WI38 (cell line): ENCODE measurements at regions not wholly inside any gene's neighbourhood (a gene's known extent, or its start where the extent isn't known, plus 50 kb on each side); places are given as distances from the start of the nearest gene placed in this dataset.

Source experiments
- H3K4me3 ChIP-seq: 2 replicates; pipeline ENCODE4 v1.5.1; 2011; ENCODE audit warnings: low read depth, mild to moderate bottlenecking, control low read depth, low read length
- TF ChIP-seq, protein P1 (sequence below): IDR thresholded peaks from 2 replicates; pipeline ENCODE4 v1.5.1; 2012; ENCODE audit warnings: low read depth, mild to moderate bottlenecking, control low read depth, low read length

DNA sequence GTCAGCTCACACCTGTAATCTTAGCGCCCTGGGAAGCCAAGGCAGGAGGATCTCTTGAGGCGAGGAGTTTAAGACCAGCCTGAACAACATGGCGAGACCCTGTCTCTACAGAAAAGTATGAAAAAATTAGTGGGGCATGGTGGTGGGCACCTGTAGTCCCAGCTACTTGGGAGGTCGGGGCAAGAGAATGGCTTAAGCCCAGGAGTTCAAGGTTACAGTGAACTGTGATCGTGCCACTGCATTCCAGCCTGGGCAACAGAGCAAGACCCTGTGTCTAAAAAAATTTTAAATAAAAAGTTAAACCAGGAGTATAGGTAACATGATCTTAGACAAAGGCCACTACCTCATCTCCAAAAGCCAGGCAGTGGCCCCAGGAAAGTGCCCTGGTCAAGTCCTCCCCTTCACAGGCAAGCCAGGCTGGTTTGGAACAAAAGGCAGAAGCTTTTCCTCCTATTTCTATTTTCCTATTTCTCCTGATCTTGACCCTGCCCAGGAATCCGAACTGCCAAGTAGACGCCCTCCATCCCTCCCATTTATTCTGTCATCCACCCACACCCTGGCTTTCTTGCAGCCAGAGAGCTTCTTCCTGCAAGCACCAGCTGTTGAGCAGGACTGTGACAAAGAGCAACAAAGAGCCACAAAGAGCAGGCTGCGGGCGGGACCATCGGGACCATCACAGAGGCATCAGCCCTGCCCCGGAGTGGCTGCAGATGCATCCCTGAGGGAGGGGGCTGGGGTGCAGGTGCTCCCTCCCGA, 149.9 kb upstream of the AFDN start:
- H3K4me3 ChIP-seq, result no peak overlapping the region

DNA sequence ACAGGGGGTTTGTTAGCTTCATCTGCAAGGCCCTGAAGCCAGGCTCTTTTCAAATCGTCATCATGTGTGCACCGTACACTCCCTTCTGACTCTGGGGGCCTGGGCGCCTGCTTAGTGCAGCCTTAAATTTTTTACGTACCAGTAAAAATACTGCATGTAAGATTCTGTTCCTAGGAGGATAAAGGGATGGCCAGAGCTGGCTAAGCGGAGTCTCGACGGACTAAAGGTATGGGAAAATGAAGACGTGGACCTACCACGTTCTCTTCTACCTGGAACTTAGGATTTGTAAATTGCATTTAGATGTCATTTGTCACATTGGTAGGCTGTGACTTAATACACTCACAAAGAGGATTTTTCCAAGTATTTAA, 149.3 kb upstream of the AFDN start:
- TF ChIP-seq, protein P1, sequence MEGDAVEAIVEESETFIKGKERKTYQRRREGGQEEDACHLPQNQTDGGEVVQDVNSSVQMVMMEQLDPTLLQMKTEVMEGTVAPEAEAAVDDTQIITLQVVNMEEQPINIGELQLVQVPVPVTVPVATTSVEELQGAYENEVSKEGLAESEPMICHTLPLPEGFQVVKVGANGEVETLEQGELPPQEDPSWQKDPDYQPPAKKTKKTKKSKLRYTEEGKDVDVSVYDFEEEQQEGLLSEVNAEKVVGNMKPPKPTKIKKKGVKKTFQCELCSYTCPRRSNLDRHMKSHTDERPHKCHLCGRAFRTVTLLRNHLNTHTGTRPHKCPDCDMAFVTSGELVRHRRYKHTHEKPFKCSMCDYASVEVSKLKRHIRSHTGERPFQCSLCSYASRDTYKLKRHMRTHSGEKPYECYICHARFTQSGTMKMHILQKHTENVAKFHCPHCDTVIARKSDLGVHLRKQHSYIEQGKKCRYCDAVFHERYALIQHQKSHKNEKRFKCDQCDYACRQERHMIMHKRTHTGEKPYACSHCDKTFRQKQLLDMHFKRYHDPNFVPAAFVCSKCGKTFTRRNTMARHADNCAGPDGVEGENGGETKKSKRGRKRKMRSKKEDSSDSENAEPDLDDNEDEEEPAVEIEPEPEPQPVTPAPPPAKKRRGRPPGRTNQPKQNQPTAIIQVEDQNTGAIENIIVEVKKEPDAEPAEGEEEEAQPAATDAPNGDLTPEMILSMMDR, result no peak
- no peak overlapping the region for H3K4me3 ChIP-seq

More for the DNA sequence above, 149.9 kb upstream of the AFDN start:
- TF ChIP-seq, protein P1, result no peak

DNA sequence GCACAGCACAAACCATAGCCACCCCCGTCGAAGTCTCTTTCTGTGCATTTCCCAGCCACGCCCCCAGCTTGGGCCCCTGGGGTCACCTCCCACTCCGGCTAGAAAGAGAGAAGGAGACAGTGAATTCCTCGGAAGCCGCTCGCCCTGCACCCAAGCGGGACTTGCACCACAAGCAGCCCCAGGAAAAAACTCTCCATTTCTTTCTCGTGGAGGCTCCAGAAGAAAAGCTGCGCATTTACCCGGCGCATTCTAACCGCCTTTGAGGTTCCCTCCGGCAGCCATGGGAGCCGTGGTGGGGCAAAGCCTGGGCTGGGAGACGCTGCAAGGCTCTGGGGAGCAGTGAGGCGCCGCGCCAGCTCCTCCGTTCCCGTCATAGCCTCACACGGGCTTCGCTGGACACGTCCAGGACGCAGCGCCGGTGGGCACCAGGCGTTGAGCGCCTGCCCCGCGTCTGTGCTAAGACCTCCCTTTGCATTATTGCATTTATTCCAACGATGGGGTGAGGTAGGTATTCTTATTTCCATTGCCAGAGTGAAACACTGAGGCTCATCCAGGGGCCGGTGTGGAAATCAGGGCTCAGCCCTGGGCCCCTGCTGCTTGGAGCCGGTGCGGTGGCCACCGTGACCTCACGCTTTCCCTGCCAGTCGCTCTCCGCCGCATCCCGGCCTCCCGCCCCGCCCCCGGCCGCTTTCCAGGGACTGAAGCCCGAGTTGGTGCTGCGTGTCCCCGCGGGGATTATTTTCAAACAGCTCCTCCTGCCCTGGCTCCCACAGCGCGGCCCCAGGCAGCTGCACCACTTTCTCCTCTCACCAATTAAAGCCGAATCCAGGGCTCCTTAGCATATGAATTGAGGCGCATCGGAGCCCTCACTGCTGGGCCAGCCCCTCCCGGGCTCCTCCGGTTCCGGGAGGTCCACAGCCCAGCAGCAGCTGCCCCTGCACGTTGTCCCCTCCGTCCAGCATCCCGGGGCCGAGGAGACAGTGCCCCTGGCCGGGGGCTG, 148.3 kb upstream of the AFDN start:
- no peak overlapping the region for H3K4me3 ChIP-seq
- TF ChIP-seq, protein P1, result no peak

DNA sequence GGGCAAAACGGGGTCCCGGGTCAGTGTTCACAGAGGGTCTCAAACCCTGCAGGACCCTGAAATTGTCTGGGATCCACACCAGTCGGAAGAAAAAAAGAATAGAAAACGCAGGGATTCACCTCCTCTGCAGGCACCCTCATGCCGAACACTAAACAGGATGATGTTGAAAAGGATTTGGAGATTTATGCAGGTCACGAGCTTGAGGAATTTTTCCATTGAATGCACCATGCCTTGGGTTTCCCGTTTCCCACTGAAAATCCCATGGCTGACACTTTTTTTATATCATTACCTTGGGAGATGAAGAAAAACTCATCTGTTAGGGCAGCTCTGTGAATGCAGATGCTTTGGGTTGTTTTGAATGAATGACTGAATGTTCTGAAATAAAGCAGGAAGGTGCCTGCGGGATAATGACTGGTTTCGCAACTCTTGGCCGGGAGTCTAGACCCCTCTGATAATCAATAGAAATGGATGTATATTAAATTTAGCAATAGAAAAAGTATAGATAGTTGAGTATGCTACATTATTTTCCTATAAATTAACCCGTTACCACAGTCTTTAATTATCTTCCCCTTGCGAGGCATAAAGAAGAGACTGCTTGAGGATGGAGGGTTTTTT, 147.5 kb upstream of the AFDN start:
- TF ChIP-seq, protein P1, result no peak
- no peak overlapping the region for H3K4me3 ChIP-seq

DNA sequence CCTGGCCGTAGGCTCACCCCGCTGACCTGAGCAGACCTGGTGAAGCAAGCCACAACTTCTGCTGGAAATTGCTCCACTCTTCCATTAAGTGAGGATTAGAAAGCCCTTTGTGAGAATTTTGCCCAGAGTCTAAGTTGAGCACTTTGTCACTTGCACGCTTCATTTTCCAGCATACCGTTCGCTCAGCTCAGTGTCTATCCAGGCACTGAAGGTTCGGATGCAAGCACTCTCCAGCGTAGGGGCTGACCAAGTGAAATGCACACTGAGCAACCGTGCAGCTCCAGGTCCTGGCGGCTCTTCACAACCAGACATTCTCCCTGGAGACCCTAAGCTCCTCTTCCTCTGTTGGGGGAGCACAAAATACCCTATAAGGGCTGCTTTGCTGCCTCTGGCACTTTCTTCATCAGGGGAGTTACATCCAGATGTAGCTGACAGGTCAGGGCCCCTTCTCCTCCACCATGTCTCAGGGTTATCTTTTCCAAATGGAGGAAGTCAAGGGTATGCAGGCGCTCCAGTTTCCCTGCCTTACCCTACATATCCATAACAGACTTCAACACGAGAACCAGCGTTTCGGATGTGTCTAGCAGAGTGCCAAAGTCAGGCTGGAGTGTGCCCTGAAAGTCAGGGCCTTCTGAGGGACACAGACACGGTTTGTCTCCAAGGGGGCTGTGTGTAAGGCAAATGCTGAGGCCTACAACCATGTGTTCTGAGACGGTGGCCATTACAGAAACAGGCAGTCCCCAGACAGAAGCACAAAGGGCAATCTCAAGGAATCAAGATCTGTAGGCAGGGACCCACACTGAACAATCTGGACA, 146.7 kb upstream of the AFDN start:
- TF ChIP-seq, protein P1, result no peak
- no peak overlapping the region for H3K4me3 ChIP-seq

DNA sequence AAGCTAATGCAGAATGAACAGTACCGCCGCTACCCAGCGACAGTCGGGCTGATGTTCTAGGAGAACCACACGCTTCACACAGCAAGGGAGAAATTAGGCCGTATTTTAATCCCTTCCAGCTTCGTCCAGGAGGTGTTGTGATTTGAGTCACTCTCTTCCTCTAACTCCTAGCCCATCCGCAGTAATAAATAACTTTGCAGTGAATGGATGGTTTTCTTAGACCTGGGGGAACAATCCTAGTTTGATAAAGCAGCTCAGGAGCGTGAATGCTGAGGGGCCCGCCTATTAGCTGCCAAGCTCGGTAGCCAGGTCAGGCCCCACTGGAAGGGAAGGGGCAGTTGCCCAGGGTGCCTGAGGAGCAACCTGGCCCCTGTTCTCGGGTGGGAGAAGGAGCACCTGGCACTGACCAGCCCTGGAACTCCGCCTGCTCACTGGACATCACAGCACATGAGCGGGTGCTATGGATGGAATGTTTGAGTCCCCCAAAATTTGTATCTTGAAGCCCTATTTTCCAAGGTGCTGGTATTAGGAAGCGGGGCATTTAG, 146.0 kb upstream of the AFDN start:
- no peak overlapping the region for H3K4me3 ChIP-seq
- TF ChIP-seq, protein P1, result no peak
